Liver (tissue), 7 donors: ENCODE measurements at regions not wholly inside any gene's neighbourhood (a gene's known extent, or its start where the extent isn't known, plus 50 kb on each side); places are given as distances from the start of the nearest gene placed in this dataset.
A peak's percentile ranks its signal among the peaks of the same experiment; 100 is the strongest.

Experiments
- DNase-seq: peaks from one replicate; pipeline ENCODE4 v3.0.0-alpha.2; 2017; ENCODE audit warnings: low spot score
- H3K27ac ChIP-seq, 2 donors: one replicate each; pipeline ENCODE4 v1.7.0; 2013; ENCODE audit warnings: inconsistent platforms in 2 of 2, low read length in 2 of 2, control low read depth in 1 of 2, low read depth in 1 of 2, mild to moderate bottlenecking in 1 of 2
- H3K27me3 ChIP-seq, 4 donors: one replicate each; pipeline versions ENCODE4 v1.6.1 to v1.7.0; 2013; ENCODE audit warnings: low read length in 3 of 4, inconsistent platforms in 1 of 4, mild to moderate bottlenecking in 1 of 4, moderate library complexity in 1 of 4; ENCODE audit not compliant: control insufficient read depth in 4 of 4, insufficient read depth in 4 of 4
- H3K36me3 ChIP-seq, 4 donors: one replicate each; pipeline versions ENCODE4 v1.6.1 to v1.7.0; 2013; ENCODE audit warnings: low read length in 3 of 4, mild to moderate bottlenecking in 3 of 4, low read depth in 1 of 4, moderate library complexity in 1 of 4; ENCODE audit not compliant: control insufficient read depth in 4 of 4, insufficient read depth in 3 of 4
- H3K4me1 ChIP-seq, 4 donors: one replicate each; pipeline versions ENCODE4 v1.6.1 to v1.7.0; 2013; ENCODE audit warnings: low read length in 3 of 4, mild to moderate bottlenecking in 3 of 4, moderate library complexity in 1 of 4; ENCODE audit not compliant: control insufficient read depth in 4 of 4, insufficient read depth in 4 of 4
- H3K4me3 ChIP-seq, 3 donors: one replicate each; pipeline versions ENCODE4 v1.6.1 to v1.7.0; 2013; ENCODE audit warnings: low read length in 3 of 3, control low read depth in 1 of 3, low read depth in 1 of 3, mild to moderate bottlenecking in 1 of 3
- H3K9ac ChIP-seq, 2 donors: one replicate each; pipeline ENCODE4 v1.7.0; 2013; ENCODE audit warnings: low read length in 2 of 2, mild to moderate bottlenecking in 2 of 2, moderate library complexity in 2 of 2, control low read depth in 1 of 2, low read depth in 1 of 2
- H3K9me3 ChIP-seq, 4 donors: one replicate each; pipeline versions ENCODE4 v1.6.1 to v1.7.0; 2013; ENCODE audit warnings: low read length in 3 of 4; ENCODE audit not compliant: control insufficient read depth in 4 of 4
- EGR1 ChIP-seq, 2 donors: IDR thresholded peaks; 2 replicates each; pipeline ENCODE4 v1.6.1; 2016 to 2018; ENCODE audit warnings: antibody characterized with exemption in 2 of 2, low read depth in 2 of 2
- FOXA2 ChIP-seq: IDR thresholded peaks from 2 replicates; pipeline ENCODE4 v1.6.1; 2016; ENCODE audit warnings: antibody characterized with exemption
- GABPA ChIP-seq, 2 donors: IDR thresholded peaks in 1 of 2; conservative IDR thresholded peaks in 1 of 2; 2 replicates each; pipeline ENCODE4 v1.6.1; 2016; ENCODE audit warnings: antibody characterized with exemption in 2 of 2, mild to moderate bottlenecking in 1 of 2, moderate library complexity in 1 of 2
- HNF4A ChIP-seq, 2 donors: conservative IDR thresholded peaks; 2 replicates each; pipeline ENCODE4 v1.6.1; 2016; ENCODE audit warnings: antibody characterized with exemption in 2 of 2, mild to moderate bottlenecking in 2 of 2
- NR2F2 ChIP-seq: IDR thresholded peaks from 2 replicates; pipeline ENCODE4 v1.6.1; 2016; ENCODE audit warnings: antibody characterized with exemption
- RAD21 ChIP-seq, 2 donors: IDR thresholded peaks; 2 replicates each; pipeline ENCODE4 v1.6.1; 2016; ENCODE audit warnings: antibody characterized with exemption in 2 of 2, mild to moderate bottlenecking in 2 of 2
- RXRA ChIP-seq, 2 donors: IDR thresholded peaks; 2 replicates each; pipeline ENCODE4 v1.6.1; 2017 to 2018; ENCODE audit warnings: antibody characterized with exemption in 2 of 2, mild to moderate bottlenecking in 1 of 2
- SP1 ChIP-seq: IDR thresholded peaks from 2 replicates; pipeline ENCODE4 v1.6.1; 2018; ENCODE audit warnings: antibody characterized with exemption, mild to moderate bottlenecking
- WGBS: extraction: QIAGEN DNeasy Blood & Tissue Kit; methylation state at CpG from one replicate; pipeline ENCODE4 v1.1.7; 2013; 5-methylcytosine and 5-hydroxymethylcytosine counted together
- TF ChIP-seq, protein P1 (sequence below): IDR thresholded peaks from 2 replicates; pipeline ENCODE4 v1.6.1; 2016; ENCODE audit warnings: antibody characterized with exemption
- donor health status: healthy.
- donor health status: healthy.
- donor health status: healthy.
- donor health status: healthy.

DNA sequence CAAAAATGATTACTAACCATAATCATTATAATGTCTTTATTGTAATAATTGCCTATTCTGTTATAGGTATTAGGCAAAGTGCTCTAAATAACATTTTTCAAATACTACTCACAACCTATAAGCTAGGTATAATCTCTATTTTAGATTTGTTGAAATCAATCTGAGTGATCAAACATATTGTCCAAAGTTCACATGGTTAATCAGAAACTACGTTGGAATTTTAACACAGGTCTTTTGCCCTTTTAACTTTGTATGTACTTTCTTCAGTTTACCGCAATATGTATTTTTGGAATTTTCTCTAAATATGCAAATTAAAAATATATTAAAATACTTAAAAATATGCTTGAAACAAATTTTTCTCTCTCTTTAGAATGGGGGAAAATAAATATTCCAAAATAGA is 1563.2 kb downstream of the KCNT2 start:
- WGBS, result 33% methylated on average over 2 of the region's 2 CpGs
- H3K4me1 ChIP-seq, result peaks cover 0 to 2% (median 0%) of the 10 kb centered on the region in 4 donors
- no peak for DNase-seq
- H3K4me3 ChIP-seq, result no peak overlapping the region
- H3K9me3 ChIP-seq, result no peaks in the 10 kb centered on the region
- no peaks in the 10 kb centered on the region for H3K36me3 ChIP-seq
- H3K9ac ChIP-seq, result no peak overlapping the region
- H3K27ac ChIP-seq, result no peak overlapping the region
- TF ChIP-seq HNF4A (conservative IDR thresholded peaks at IDR 0.05) (peak; percentile 74 to 81), RXRA (IDR thresholded peaks at IDR 0.05) (no peak), SP1 (peak; percentile 75), FOXA2 (no peak)
- no peaks in the 10 kb centered on the region for H3K27me3 ChIP-seq

GRCh38 chr1:195030793-195031192 is 1577.4 kb downstream of the KCNT2 start:
- WGBS, result 84% methylated on average over 5 of the region's 5 CpGs

DNA sequence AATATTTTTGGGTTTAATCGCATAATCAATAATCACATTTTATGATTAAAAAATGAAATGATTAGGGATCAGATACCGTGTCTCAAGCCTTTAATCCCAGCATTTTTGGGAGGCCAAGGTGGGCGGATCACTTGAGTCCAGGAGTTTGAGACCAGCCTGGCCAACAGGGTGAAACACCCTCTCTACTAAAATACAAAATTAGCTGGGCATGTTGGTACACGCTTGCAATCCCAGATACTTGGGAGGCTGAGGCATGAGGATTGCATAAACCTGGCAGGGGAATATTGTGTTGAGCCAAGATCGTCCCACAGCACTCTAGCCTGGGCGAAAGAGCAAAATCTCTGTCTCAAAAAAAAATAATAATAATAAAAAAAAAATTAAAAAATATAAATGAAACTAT is 1581.4 kb downstream of the KCNT2 start:
- no peak overlapping the region for H3K4me3 ChIP-seq
- H3K27ac ChIP-seq, result no peak overlapping the region
- no peaks in the 10 kb centered on the region for H3K4me1 ChIP-seq
- peaks cover 0 to 7% (median 3%) of the 10 kb centered on the region in 4 donors for H3K9me3 ChIP-seq
- H3K36me3 ChIP-seq, result no peaks in the 10 kb centered on the region
- no peak for DNase-seq
- TF ChIP-seq RAD21 (IDR thresholded peaks at IDR 0.05), result no peak
- TF ChIP-seq, protein P1, sequence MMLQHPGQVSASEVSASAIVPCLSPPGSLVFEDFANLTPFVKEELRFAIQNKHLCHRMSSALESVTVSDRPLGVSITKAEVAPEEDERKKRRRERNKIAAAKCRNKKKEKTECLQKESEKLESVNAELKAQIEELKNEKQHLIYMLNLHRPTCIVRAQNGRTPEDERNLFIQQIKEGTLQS, result no peak
- no peaks in the 10 kb centered on the region for H3K27me3 ChIP-seq
- H3K9ac ChIP-seq, result no peak overlapping the region
- WGBS, result 83% methylated on average over 6 of the region's 6 CpGs

More at GRCh38 chr1:195030793-195031192, 1577.4 kb downstream of the KCNT2 start:
- Histone ChIP-seq H3K4me3 (no peak overlapping the region), H3K36me3 (no peaks in the 10 kb centered on the region), H3K27me3 (no peaks in the 10 kb centered on the region), H3K9ac (no peak overlapping the region), H3K9me3 (peaks cover 0 to 7% (median 3%) of the 10 kb centered on the region in 4 donors), H3K4me1 (no peaks in the 10 kb centered on the region), H3K27ac (no peak overlapping the region)
- TF ChIP-seq, protein P1, result no peak
- TF ChIP-seq EGR1 (IDR thresholded peaks at IDR 0.05; ENCODE audit: low read depth in 2 of 2), result no peak
- no peak for DNase-seq

- Histone ChIP-seq H3K36me3 (no peaks in the 10 kb centered on the region), H3K4me1 (no peaks in the 10 kb centered on the region), H3K27ac (no peak overlapping the region), H3K9me3 (no peaks in the 10 kb centered on the region), H3K27me3 (no peaks in the 10 kb centered on the region), H3K4me3 (no peak overlapping the region), H3K9ac (no peak overlapping the region)
- no peak for TF ChIP-seq RXRA (IDR thresholded peaks at IDR 0.05)
- no peak for TF ChIP-seq GABPA (IDR thresholded peaks at IDR 0.05 in 1 of 2, conservative IDR thresholded peaks at IDR 0.05 in 1 of 2)
- TF ChIP-seq NR2F2, result no peak
- no peak for DNase-seq
- WGBS, result 51% methylated on average over 1 of the region's 1 CpG
These were observed 1588.9 kb downstream of the KCNT2 start for GRCh38 chr1:195019385-195019784.

DNA sequence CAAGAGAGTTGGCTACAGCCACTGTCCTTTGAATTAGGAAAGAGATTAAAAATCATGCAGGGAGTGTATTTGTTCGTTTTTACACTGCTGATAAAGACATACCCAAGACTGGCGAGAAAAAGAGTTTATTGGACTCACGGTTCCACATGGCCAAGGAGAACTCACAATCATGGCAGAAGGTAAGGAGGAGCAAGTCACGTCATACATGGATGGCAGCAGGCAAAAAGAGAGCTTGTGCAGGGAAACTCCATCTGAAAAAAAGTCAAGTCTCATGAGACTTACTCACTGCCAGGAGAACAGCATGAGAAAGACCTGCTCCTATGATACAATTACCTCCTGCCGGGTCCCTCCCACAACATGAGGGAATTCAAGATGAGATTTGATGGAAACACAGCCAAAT is 1595.2 kb downstream of the KCNT2 start:
- Histone ChIP-seq H3K27me3 (no peaks in the 10 kb centered on the region), H3K9ac (no peak overlapping the region), H3K36me3 (no peaks in the 10 kb centered on the region), H3K9me3 (no peaks in the 10 kb centered on the region), H3K27ac (no peak overlapping the region), H3K4me1 (no peaks in the 10 kb centered on the region), H3K4me3 (no peak overlapping the region)
- WGBS, result 85% methylated on average over 5 of the region's 5 CpGs
- DNase-seq, result no peak
- TF ChIP-seq GABPA (IDR thresholded peaks at IDR 0.05 in 1 of 2, conservative IDR thresholded peaks at IDR 0.05 in 1 of 2), result no peak
